ENCODE measurements at regions not wholly inside any gene's neighbourhood (a gene's known extent, or its start where the extent isn't known, plus 50 kb on each side); places are given as distances from the start of the nearest gene placed in this dataset.

GRCh38 chr4:7118013-7118832, 50.4 kb upstream of the GRPEL1 start:
- ChIA-PET RAD21 (ENCODE audit: low non-redundant PET in 1 of 2, low total read pairs in 2 of 2, uncharacterized antibody in 2 of 2, unreplicated experiment in 2 of 2) (no interaction called here), POLR2A (no interaction called here), CTCF (no interaction called here)
- no peak overlapping the region for H2AFZ ChIP-seq (ENCODE audit: low read depth, low read length, poor library complexity, severe bottlenecking)
- no peaks in the 10 kb centered on the region for H3K79me2 ChIP-seq (ENCODE audit: insufficient read depth, low read length)
- intact Hi-C loops (cut with micrococcal nuclease) = no loop called here
- H4K20me1 ChIP-seq (ENCODE audit: insufficient read depth) = no peaks in the 10 kb centered on the region
- no TSS peak for BruUV-seq (replicated peaks)
- no peak overlapping the region for H3K4me2 ChIP-seq (ENCODE audit: low read length)
- no peak for ATAC-seq
- 0 out of 2 replicates have a peak, but pooled peaks cover 4% of the 10 kb centered on the region for H3K27me3 ChIP-seq (ENCODE audit: insufficient read depth, low read length)
- no peaks in the 10 kb centered on the region; the same call in 1 of the 2 replicates for H3K9me2 ChIP-seq (ENCODE audit: insufficient read depth)
- no peak overlapping the region for H3K27ac ChIP-seq (ENCODE audit: low read depth, low read length)
- no peak overlapping the region for H3K4me3 ChIP-seq (replicated peaks in 1 of 2; ENCODE audit: low read depth in 1 of 2, low read length in 2 of 2)
- no peaks in the 10 kb centered on the region for H3K9me3 ChIP-seq (ENCODE audit: control insufficient read depth in 1 of 2, insufficient read depth in 1 of 2, low read depth in 1 of 2, low read length in 2 of 2)
- TF ChIP-seq JUND (IDR thresholded peaks at IDR 0.05) (no peak), ATF3 (IDR thresholded peaks at IDR 0.05) (no peak), YY1 (IDR thresholded peaks at IDR 0.05; ENCODE audit: extremely low read depth, insufficient replicate concordance, low read depth, low read length) (no peak), SP1 (IDR thresholded peaks at IDR 0.05; ENCODE audit: low read depth) (no peak), POLR2A (IDR thresholded peaks at IDR 0.05; ENCODE audit: borderline replicate concordance, extremely low read depth, insufficient read depth, insufficient read length) (no peak), EZH2 (IDR thresholded peaks at IDR 0.05) (no peak), SRF (IDR thresholded peaks at IDR 0.05; ENCODE audit: low read depth) (no peak), REST (IDR thresholded peaks at IDR 0.05; ENCODE audit: low read depth) (no peak), CEBPB (IDR thresholded peaks at IDR 0.05; ENCODE audit: low read depth) (no peak), EGR1 (IDR thresholded peaks at IDR 0.05; ENCODE audit: low read depth) (no peak), ZBTB33 (IDR thresholded peaks at IDR 0.05; ENCODE audit: extremely low read depth, insufficient replicate concordance, low read length) (no peak), TCF7L2 (IDR thresholded peaks at IDR 0.05; ENCODE audit: borderline replicate concordance, extremely low read depth, insufficient read depth, insufficient read length) (no peak), MAX (IDR thresholded peaks at IDR 0.05) (no peak), CTCF (IDR thresholded peaks at IDR 0.05 in 2 of 3, conservative IDR thresholded peaks at IDR 0.05 in 1 of 3; ENCODE audit: borderline replicate concordance in 1 of 3, insufficient read depth in 1 of 3, low read depth in 2 of 3, low read length in 2 of 3) (no peak)
- DNase-seq (ENCODE audit: low read depth, low spot score) = no peak
- H3K36me3 ChIP-seq (ENCODE audit: control insufficient read depth in 1 of 2, insufficient read depth in 2 of 2, low read length in 2 of 2) = no peaks in the 10 kb centered on the region
- no peaks in the 10 kb centered on the region for H3K4me1 ChIP-seq (ENCODE audit: control insufficient read depth in 1 of 2, insufficient read depth in 2 of 2, low read length in 2 of 2)
- no peak overlapping the region for H3K9ac ChIP-seq (ENCODE audit: low read length)

Measured in HCT116 (cell line).